Spinal cord (tissue), 9 donors: ENCODE measurements at regions not wholly inside any gene's neighbourhood (a gene's known extent, or its start where the extent isn't known, plus 50 kb on each side); places are given as distances from the start of the nearest gene placed in this dataset.

Experiments used
- DNase-seq, 6 donors: peaks; one replicate each; pipeline versions ENCODE4 v3.0.0 to v3.0.0-alpha.2; 2013 to 2015; ENCODE audit warnings: low spot score in 6 of 6, low read depth in 4 of 6
- H3K27ac ChIP-seq: one replicate; pipeline ENCODE4 v1.5.1; 2013; ENCODE audit warnings: low read depth, low read length, control low read depth
- H3K27me3 ChIP-seq: one replicate; pipeline ENCODE4 v1.6.1; 2013; ENCODE audit warnings: low read length; ENCODE audit not compliant: control insufficient read depth, insufficient read depth
- H3K36me3 ChIP-seq: one replicate; pipeline ENCODE4 v1.6.1; 2013; ENCODE audit warnings: low read length; ENCODE audit not compliant: control insufficient read depth, insufficient read depth
- H3K4me1 ChIP-seq: one replicate; pipeline ENCODE4 v1.6.1; 2013; ENCODE audit warnings: low read length; ENCODE audit not compliant: control insufficient read depth, insufficient read depth
- H3K4me3 ChIP-seq: one replicate; pipeline ENCODE4 v1.5.1; 2013; ENCODE audit warnings: low read depth, low read length, control low read depth
- H3K9me3 ChIP-seq: one replicate; pipeline ENCODE4 v1.6.1; 2013; ENCODE audit warnings: low read length; ENCODE audit not compliant: control insufficient read depth, insufficient read depth
- WGBS: methylation state at CpG from one replicate; pipeline ENCODE4 v1.1.5; 2013; ENCODE audit warnings: missing lambda C conversion rate; ENCODE audit not compliant: insufficient coverage; 5-methylcytosine and 5-hydroxymethylcytosine counted together
- donor health status: healthy.

- no peaks in the 10 kb centered on the region for H3K27me3 ChIP-seq
- peak overlapping the region; percentile 49 for H3K4me3 ChIP-seq
- no peaks in the 10 kb centered on the region for H3K36me3 ChIP-seq
- WGBS: 0% methylated on average over 2 of the region's 8 CpGs
- peak in 5 of 6 donors; percentile 22 to 85 (median 53) for DNase-seq
- peak overlapping the region; percentile 85 for H3K27ac ChIP-seq
- H3K9me3 ChIP-seq: no peaks in the 10 kb centered on the region
- H3K4me1 ChIP-seq: no peaks in the 10 kb centered on the region
Observed at GRCh38 chr3:174440253-174440701, 418.9 kb upstream of the NAALADL2 start.

GRCh38 chr3:174440741-174441587 is 418.2 kb upstream of the NAALADL2 start:
- no peaks in the 10 kb centered on the region for H3K27me3 ChIP-seq
- H3K4me3 ChIP-seq: peak overlapping the region; percentile 49
- under 1% methylated on average over 106 of the region's 107 CpGs for WGBS
- no peaks in the 10 kb centered on the region for H3K4me1 ChIP-seq
- no peaks in the 10 kb centered on the region for H3K36me3 ChIP-seq
- peak overlapping the region; percentile 85 for H3K27ac ChIP-seq
- DNase-seq: peak; percentile 66 to 96 (median 82)
- no peaks in the 10 kb centered on the region for H3K9me3 ChIP-seq

GRCh38 chr3:174441588-174442301 is 417.4 kb upstream of the NAALADL2 start:
- WGBS: 6% methylated on average over 5 of the region's 11 CpGs

GRCh38 chr3:174442302-174442682 is 416.8 kb upstream of the NAALADL2 start:
- peak overlapping the region; percentile 85 for H3K27ac ChIP-seq
- no peaks in the 10 kb centered on the region for H3K9me3 ChIP-seq
- no peaks in the 10 kb centered on the region for H3K36me3 ChIP-seq

More at GRCh38 chr3:174441588-174442301, 417.4 kb upstream of the NAALADL2 start:
- Histone ChIP-seq H3K9me3 (no peaks in the 10 kb centered on the region), H3K36me3 (no peaks in the 10 kb centered on the region), H3K27me3 (no peaks in the 10 kb centered on the region), H3K27ac (peak overlapping the region; percentile 85), H3K4me3 (peak overlapping the region; percentile 49), H3K4me1 (no peaks in the 10 kb centered on the region)
- DNase-seq: peak in 4 of 6 donors; percentile 19 to 65 (median 39)

GRCh38 chr3:174444391-174444790 is 414.7 kb upstream of the NAALADL2 start:
- Histone ChIP-seq H3K4me1 (no peaks in the 10 kb centered on the region), H3K27ac (no peak overlapping the region), H3K27me3 (no peaks in the 10 kb centered on the region), H3K9me3 (no peaks in the 10 kb centered on the region), H3K4me3 (no peak overlapping the region), H3K36me3 (no peaks in the 10 kb centered on the region)
- no CpG with 5 or more reads among the region's 3 CpGs for WGBS
- DNase-seq: no peak

More at GRCh38 chr3:174442302-174442682, 416.8 kb upstream of the NAALADL2 start:
- WGBS: no CpG with 5 or more reads among the region's 4 CpGs
- peak overlapping the region; percentile 49 for H3K4me3 ChIP-seq
- no peak for DNase-seq
- no peaks in the 10 kb centered on the region for H3K27me3 ChIP-seq
- no peaks in the 10 kb centered on the region for H3K4me1 ChIP-seq

GRCh38 chr3:174457758-174458157 is 401.4 kb upstream of the NAALADL2 start:
- DNase-seq: no peak
- Histone ChIP-seq H3K4me1 (no peaks in the 10 kb centered on the region), H3K27me3 (no peaks in the 10 kb centered on the region), H3K27ac (no peak overlapping the region), H3K4me3 (no peak overlapping the region), H3K9me3 (peaks cover 9% of the 10 kb centered on the region), H3K36me3 (no peaks in the 10 kb centered on the region)
- WGBS: 100% methylated on average over 1 of the region's 5 CpGs

- Histone ChIP-seq H3K4me1 (no peaks in the 10 kb centered on the region), H3K36me3 (no peaks in the 10 kb centered on the region), H3K27ac (no peak overlapping the region), H3K27me3 (no peaks in the 10 kb centered on the region), H3K4me3 (no peak overlapping the region), H3K9me3 (peaks cover 5% of the 10 kb centered on the region)
- WGBS: no CpG with 5 or more reads among the region's 1 CpG
- no peak for DNase-seq
Observed at GRCh38 chr3:174460831-174461230, 398.3 kb upstream of the NAALADL2 start.

- H3K27me3 ChIP-seq: no peaks in the 10 kb centered on the region
- DNase-seq: peak in 2 of 6 donors; percentile 43 to 54
- no peaks in the 10 kb centered on the region for H3K9me3 ChIP-seq
- no peak overlapping the region for H3K4me3 ChIP-seq
- H3K36me3 ChIP-seq: no peaks in the 10 kb centered on the region
- no peaks in the 10 kb centered on the region for H3K4me1 ChIP-seq
- H3K27ac ChIP-seq: no peak overlapping the region
Observed at GRCh38 chr3:174462916-174463315, 396.2 kb upstream of the NAALADL2 start.

GRCh38 chr3:174465177-174465576 is 394.0 kb upstream of the NAALADL2 start:
- WGBS: no CpG with 5 or more reads among the region's 3 CpGs
- Histone ChIP-seq H3K4me1 (no peaks in the 10 kb centered on the region), H3K4me3 (no peak overlapping the region), H3K27me3 (no peaks in the 10 kb centered on the region), H3K36me3 (no peaks in the 10 kb centered on the region), H3K27ac (no peak overlapping the region), H3K9me3 (no peaks in the 10 kb centered on the region)
- DNase-seq: no peak
